Activated CD8-positive, alpha-beta memory T cell treated with anti-CD3 and anti-CD28 coated beads, Interleukin-2, amount 10 ng/mL, durations not matched to agents 7 days and 5 days (primary cell): ENCODE measurements at regions not wholly inside any gene's neighbourhood (a gene's known extent, or its start where the extent isn't known, plus 50 kb on each side); places are given as distances from the start of the nearest gene placed in this dataset.
"Not testable (repeated sequence)": the region's sequence is repeated elsewhere in the genome, so short reads cannot be mapped to it uniquely, and the experiment has no call there.

Source experiments
- ATAC-seq: fragments of 150-1000 bp; cut with Tn5 transposase; one replicate; pipeline ENCODE4 v1.10.0; 2021; ENCODE audit warnings: moderate library complexity
- CTCF ChIA-PET: fragments of 350-600 bp; sonication (Branson Sonifier 250); formaldehyde crosslinking; loops from one replicate; lab custom pipeline; 2021; ENCODE audit warnings: antibody characterized with exemption; lab: Charles Lee
- DNase-seq: peaks from one replicate; pipeline ENCODE4 v3.0.0-alpha.2; 2020
- H3K27ac Mint-ChIP-seq: one replicate; pipeline ENCODE4 v1.8.0; 2021; ENCODE audit warnings: mild to moderate bottlenecking, mixed read lengths
- H3K27me3 Mint-ChIP-seq: one replicate; pipeline ENCODE4 v1.8.0; 2021; ENCODE audit warnings: mixed read lengths
- H3K36me3 Mint-ChIP-seq: one replicate; pipeline ENCODE4 v1.8.0; 2021; ENCODE audit warnings: mild to moderate bottlenecking, mixed read lengths
- H3K4me1 Mint-ChIP-seq: one replicate; pipeline ENCODE4 v1.8.0; 2021; ENCODE audit warnings: mixed read lengths
- H3K4me3 Mint-ChIP-seq: one replicate; pipeline ENCODE4 v1.8.0; 2021; ENCODE audit warnings: mild to moderate bottlenecking, moderate library complexity, mixed read lengths
- H3K9me3 Mint-ChIP-seq: one replicate; pipeline ENCODE4 v1.8.0; 2022; ENCODE audit warnings: low read depth, mixed read lengths

- DNase-seq (no peak), ATAC-seq (no peak)
- no peak overlapping the region for H3K4me3 Mint-ChIP-seq
- no peaks in the 10 kb centered on the region for H3K9me3 Mint-ChIP-seq
- no peaks in the 10 kb centered on the region for H3K27me3 Mint-ChIP-seq
- CTCF ChIA-PET = no interaction called here
- no peaks in the 10 kb centered on the region for H3K4me1 Mint-ChIP-seq
- H3K36me3 Mint-ChIP-seq = no peaks in the 10 kb centered on the region
- no peak overlapping the region for H3K27ac Mint-ChIP-seq
These were observed 377.8 kb upstream of the CLINT1 start for GRCh38 chr5:158236511-158237335.

GRCh38 chr5:158235159-158235547 lies 376.2 kb upstream of the CLINT1 start:
- Mint-ChIP-seq H3K9me3 (no peaks in the 10 kb centered on the region), H3K36me3 (no peaks in the 10 kb centered on the region), H3K4me3 (no peak overlapping the region), H3K27ac (no peak overlapping the region), H3K27me3 (no peaks in the 10 kb centered on the region), H3K4me1 (no peaks in the 10 kb centered on the region)
- CTCF ChIA-PET = no interaction called here
- ATAC-seq = no peak
- DNase-seq = no peak

- Mint-ChIP-seq H3K27ac (no peak overlapping the region), H3K36me3 (no peaks in the 10 kb centered on the region), H3K4me1 (no peaks in the 10 kb centered on the region), H3K4me3 (no peak overlapping the region), H3K27me3 (no peaks in the 10 kb centered on the region), H3K9me3 (no peaks in the 10 kb centered on the region)
- no peak for ATAC-seq
- CTCF ChIA-PET = no interaction called here
- DNase-seq = no peak
These were observed 375.6 kb upstream of the CLINT1 start for GRCh38 chr5:158234323-158235158.

GRCh38 chr5:158233735-158234322 lies 374.9 kb upstream of the CLINT1 start:
- no peaks in the 10 kb centered on the region for H3K4me1 Mint-ChIP-seq
- no peaks in the 10 kb centered on the region for H3K27me3 Mint-ChIP-seq
- DNase-seq (no peak), ATAC-seq (no peak)
- H3K4me3 Mint-ChIP-seq = no peak overlapping the region
- CTCF ChIA-PET = no interaction called here
- no peaks in the 10 kb centered on the region for H3K36me3 Mint-ChIP-seq
- no peaks in the 10 kb centered on the region for H3K9me3 Mint-ChIP-seq
- H3K27ac Mint-ChIP-seq = no peak overlapping the region

GRCh38 chr5:158227314-158227713 lies 368.4 kb upstream of the CLINT1 start:
- H3K27ac Mint-ChIP-seq, ATAC-seq, H3K4me1 Mint-ChIP-seq, H3K9me3 Mint-ChIP-seq, DNase-seq, H3K27me3 Mint-ChIP-seq, H3K36me3 Mint-ChIP-seq, H3K4me3 Mint-ChIP-seq, CTCF ChIA-PET: not testable (repeated sequence)

GRCh38 chr5:158226496-158226895 lies 367.6 kb upstream of the CLINT1 start:
- H3K36me3 Mint-ChIP-seq = no peaks in the 10 kb centered on the region
- DNase-seq (no peak), ATAC-seq (no peak)
- CTCF ChIA-PET = no interaction called here
- H3K27ac Mint-ChIP-seq = no peak overlapping the region
- H3K4me1 Mint-ChIP-seq = no peaks in the 10 kb centered on the region
- no peak overlapping the region for H3K4me3 Mint-ChIP-seq
- H3K27me3 Mint-ChIP-seq = no peaks in the 10 kb centered on the region
- no peaks in the 10 kb centered on the region for H3K9me3 Mint-ChIP-seq

GRCh38 chr5:158224253-158224652 lies 365.3 kb upstream of the CLINT1 start:
- H3K4me3 Mint-ChIP-seq = no peak overlapping the region
- no peak for DNase-seq
- CTCF ChIA-PET = no interaction called here
- H3K9me3 Mint-ChIP-seq = no peaks in the 10 kb centered on the region
- H3K36me3 Mint-ChIP-seq = no peaks in the 10 kb centered on the region
- H3K27ac Mint-ChIP-seq = no peak overlapping the region
- ATAC-seq = no peak
- H3K4me1 Mint-ChIP-seq = no peaks in the 10 kb centered on the region
- H3K27me3 Mint-ChIP-seq = no peaks in the 10 kb centered on the region

GRCh38 chr5:158223054-158223600 lies 364.2 kb upstream of the CLINT1 start:
- CTCF ChIA-PET = no interaction called here
- DNase-seq = no peak

GRCh38 chr5:158212917-158213316 lies 354.0 kb upstream of the CLINT1 start:
- Mint-ChIP-seq H3K4me1 (no peaks in the 10 kb centered on the region), H3K9me3 (no peaks in the 10 kb centered on the region), H3K27ac (no peak overlapping the region), H3K36me3 (no peaks in the 10 kb centered on the region), H3K4me3 (no peak overlapping the region), H3K27me3 (no peaks in the 10 kb centered on the region)
- CTCF ChIA-PET = no interaction called here
- ATAC-seq (no peak), DNase-seq (no peak)

More at GRCh38 chr5:158223054-158223600, 364.2 kb upstream of the CLINT1 start:
- ATAC-seq = no peak
- H3K27ac Mint-ChIP-seq = no peak overlapping the region
- no peak overlapping the region for H3K4me3 Mint-ChIP-seq
- no peaks in the 10 kb centered on the region for H3K4me1 Mint-ChIP-seq
- H3K36me3 Mint-ChIP-seq = no peaks in the 10 kb centered on the region
- no peaks in the 10 kb centered on the region for H3K27me3 Mint-ChIP-seq
- H3K9me3 Mint-ChIP-seq = no peaks in the 10 kb centered on the region

GRCh38 chr5:158212237-158212636 lies 353.3 kb upstream of the CLINT1 start:
- Mint-ChIP-seq H3K9me3 (no peaks in the 10 kb centered on the region), H3K4me3 (no peak overlapping the region), H3K4me1 (no peaks in the 10 kb centered on the region), H3K27me3 (no peaks in the 10 kb centered on the region), H3K27ac (no peak overlapping the region), H3K36me3 (no peaks in the 10 kb centered on the region)
- no peak for DNase-seq
- CTCF ChIA-PET = no interaction called here
- ATAC-seq = no peak

- H3K4me1 Mint-ChIP-seq = no peaks in the 10 kb centered on the region
- ATAC-seq (no peak), DNase-seq (no peak)
- CTCF ChIA-PET = no interaction called here
- H3K27ac Mint-ChIP-seq = no peak overlapping the region
- H3K36me3 Mint-ChIP-seq = no peaks in the 10 kb centered on the region
- H3K27me3 Mint-ChIP-seq = no peaks in the 10 kb centered on the region
- no peaks in the 10 kb centered on the region for H3K9me3 Mint-ChIP-seq
- no peak overlapping the region for H3K4me3 Mint-ChIP-seq
These were observed 350.4 kb upstream of the CLINT1 start for GRCh38 chr5:158209219-158209908.

GRCh38 chr5:158207733-158208132 lies 348.8 kb upstream of the CLINT1 start:
- H3K4me1 Mint-ChIP-seq = no peaks in the 10 kb centered on the region
- H3K27me3 Mint-ChIP-seq = no peaks in the 10 kb centered on the region
- CTCF ChIA-PET = no interaction called here
- ATAC-seq (no peak), DNase-seq (no peak)
- H3K4me3 Mint-ChIP-seq = no peak overlapping the region
- no peaks in the 10 kb centered on the region for H3K36me3 Mint-ChIP-seq
- H3K27ac Mint-ChIP-seq = no peak overlapping the region
- no peaks in the 10 kb centered on the region for H3K9me3 Mint-ChIP-seq

GRCh38 chr5:158205992-158206391 lies 347.0 kb upstream of the CLINT1 start:
- no peaks in the 10 kb centered on the region for H3K4me1 Mint-ChIP-seq
- no peaks in the 10 kb centered on the region for H3K9me3 Mint-ChIP-seq
- CTCF ChIA-PET = no interaction called here
- no peak overlapping the region for H3K27ac Mint-ChIP-seq
- ATAC-seq (no peak), DNase-seq (no peak)
- no peak overlapping the region for H3K4me3 Mint-ChIP-seq
- H3K27me3 Mint-ChIP-seq = no peaks in the 10 kb centered on the region
- no peaks in the 10 kb centered on the region for H3K36me3 Mint-ChIP-seq
